GM18508 (cell line): ENCODE measurements at regions not wholly inside any gene's neighbourhood (a gene's known extent, or its start where the extent isn't known, plus 50 kb on each side); places are given as distances from the start of the nearest gene placed in this dataset.

ENCODE experiments used
- ATAC-seq: cut with Tn5 transposase; IDR thresholded peaks from one replicate; pipeline ENCODE4 v1.9.1; 2021; ENCODE audit warnings: moderate number of reproducible peaks; ENCODE audit not compliant: insufficient read depth, unreplicated experiment

DNA sequence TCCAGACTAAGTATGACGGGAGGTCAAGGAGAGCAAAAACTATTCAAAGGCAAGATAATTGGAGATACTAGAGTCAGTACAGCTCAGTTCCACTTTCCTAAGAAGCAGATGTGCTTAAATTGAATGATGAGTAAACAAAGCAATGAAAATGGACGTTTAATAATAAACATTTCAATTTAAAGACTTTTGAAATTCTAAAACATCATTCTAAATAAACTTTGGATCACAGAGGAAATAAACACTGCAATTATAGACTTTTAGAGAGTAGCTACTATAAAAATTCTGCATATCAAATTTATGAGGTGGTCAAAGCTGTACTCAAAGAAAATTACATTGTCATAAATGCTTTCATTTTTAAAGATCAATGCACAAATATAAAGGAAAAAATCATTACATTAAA is 418.3 kb downstream of the GPAM start:
- ATAC-seq: no peak

- no peak for ATAC-seq
These were observed 417.1 kb downstream of the GPAM start for GRCh38 chr10:111766464-111766863.

- no peak for ATAC-seq
These were observed 415.9 kb downstream of the GPAM start for GRCh38 chr10:111767661-111768060.

GRCh38 chr10:111773950-111774349 is 409.6 kb downstream of the GPAM start:
- ATAC-seq: no peak

GRCh38 chr10:111774486-111774885 is 409.1 kb downstream of the GPAM start:
- no peak for ATAC-seq

- no peak for ATAC-seq
These were observed 399.1 kb downstream of the GPAM start for GRCh38 chr10:111784436-111784835.

GRCh38 chr10:111784946-111785465 is 398.6 kb downstream of the GPAM start:
- ATAC-seq: no peak

DNA sequence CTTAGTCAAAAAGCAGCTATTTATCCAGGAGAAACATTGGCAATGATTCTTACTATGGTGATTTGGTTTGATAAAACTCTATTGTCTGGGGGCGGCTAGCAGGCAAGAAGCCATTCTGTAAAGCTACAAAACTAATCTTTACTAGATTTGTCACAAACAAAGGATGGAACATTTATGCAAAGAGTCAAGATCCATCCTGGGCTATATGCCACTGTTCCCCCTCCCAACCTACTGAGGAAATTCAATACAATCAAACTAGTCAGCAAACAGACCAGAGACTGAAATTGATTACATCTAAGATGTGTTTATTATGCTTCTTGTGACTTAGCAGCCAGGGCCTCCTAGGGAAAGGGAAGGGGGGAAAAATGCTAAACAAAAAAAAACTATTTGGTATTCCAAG is 397.6 kb downstream of the GPAM start:
- no peak for ATAC-seq

GRCh38 chr10:111789821-111790220 is 393.7 kb downstream of the GPAM start:
- ATAC-seq: no peak

DNA sequence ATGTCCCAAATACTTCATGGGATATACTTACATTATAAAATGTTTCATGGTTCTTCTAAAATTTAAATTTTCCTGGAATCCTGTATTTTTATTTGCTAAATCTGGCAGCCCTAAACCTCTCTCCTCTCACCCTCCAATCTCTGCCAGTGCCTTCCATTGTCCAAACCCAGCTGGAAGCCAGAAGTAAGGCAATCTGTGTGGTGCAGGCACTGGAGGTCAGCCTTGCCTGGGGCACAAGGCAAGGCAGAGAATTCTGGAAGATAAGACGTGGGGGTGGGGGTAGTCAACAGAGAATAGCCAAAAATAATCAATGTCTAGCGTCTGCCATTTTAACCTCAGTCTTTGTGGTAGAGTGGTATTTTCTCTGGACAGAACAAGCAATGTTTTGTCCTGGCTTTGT is 381.7 kb downstream of the GPAM start:
- no peak for ATAC-seq

DNA sequence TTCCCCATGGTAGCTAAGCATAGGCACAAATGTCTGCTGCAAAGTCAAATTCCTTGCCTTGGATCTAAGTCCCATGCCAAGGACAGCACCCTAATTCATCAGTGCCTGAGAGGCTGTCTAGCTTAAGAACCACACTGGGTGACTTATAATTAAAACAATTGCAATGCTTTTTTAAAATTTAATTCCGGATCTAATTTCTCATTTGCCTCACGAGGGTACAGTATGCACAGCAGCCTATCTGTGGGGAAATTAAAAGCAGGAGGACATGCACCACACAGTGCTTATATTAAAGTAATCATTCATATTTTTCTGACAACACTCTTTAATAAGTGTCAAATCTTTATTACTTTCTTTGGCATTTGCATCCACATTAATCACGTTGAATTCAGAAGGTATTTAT is 378.8 kb downstream of the GPAM start:
- ATAC-seq: no peak

GRCh38 chr10:111811517-111811916 is 372.0 kb downstream of the GPAM start:
- no peak for ATAC-seq

- ATAC-seq: no peak
These were observed 363.1 kb downstream of the GPAM start for GRCh38 chr10:111820471-111820870.

GRCh38 chr10:111821871-111822270 is 361.7 kb downstream of the GPAM start:
- no peak for ATAC-seq

DNA sequence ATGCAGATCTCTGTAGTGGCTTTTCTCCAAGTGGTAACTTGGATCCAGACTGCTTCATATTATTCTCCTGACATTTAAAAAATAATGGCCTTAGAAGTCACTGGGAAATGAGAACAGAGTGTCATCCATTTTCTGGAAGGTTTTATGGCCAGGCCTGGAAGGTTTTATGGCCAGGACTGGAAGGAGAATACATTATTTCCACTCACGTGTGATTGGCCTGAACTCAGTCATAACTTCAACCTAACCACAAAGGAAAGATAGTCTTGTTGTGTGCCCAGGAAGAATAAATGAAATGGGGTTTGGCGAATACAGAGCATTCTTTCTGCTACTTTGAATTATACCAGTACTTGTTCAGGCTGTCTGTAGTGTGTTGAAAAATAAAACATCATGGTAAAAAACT is 360.9 kb downstream of the GPAM start:
- ATAC-seq: no peak

- no peak for ATAC-seq
These were observed 359.4 kb downstream of the GPAM start for GRCh38 chr10:111824128-111824527.

- ATAC-seq: no peak
These were observed 353.2 kb downstream of the GPAM start for GRCh38 chr10:111830359-111830758.

GRCh38 chr10:111831058-111831457 is 352.5 kb downstream of the GPAM start:
- ATAC-seq: no peak

DNA sequence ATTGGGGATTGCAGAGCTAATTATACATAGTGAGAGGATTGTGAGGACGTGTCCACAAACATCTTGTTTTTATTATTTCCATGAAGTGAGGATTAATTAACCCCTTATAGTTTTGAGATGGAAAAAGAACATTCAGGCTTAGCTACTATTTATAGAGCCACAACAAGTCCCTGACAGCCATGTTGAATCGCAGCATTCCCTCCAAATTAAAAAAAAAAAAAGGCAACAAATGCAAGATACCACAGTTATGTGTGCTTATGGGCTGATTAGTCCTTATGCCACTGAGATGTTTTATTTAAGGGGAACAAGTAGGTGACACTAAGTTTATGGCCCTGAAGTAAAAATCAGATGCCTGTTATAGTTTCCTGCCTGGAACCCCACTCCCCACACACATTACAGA is 350.3 kb downstream of the GPAM start:
- no peak for ATAC-seq

- no peak for ATAC-seq
These were observed 348.0 kb downstream of the GPAM start for GRCh38 chr10:111835574-111835973.

DNA sequence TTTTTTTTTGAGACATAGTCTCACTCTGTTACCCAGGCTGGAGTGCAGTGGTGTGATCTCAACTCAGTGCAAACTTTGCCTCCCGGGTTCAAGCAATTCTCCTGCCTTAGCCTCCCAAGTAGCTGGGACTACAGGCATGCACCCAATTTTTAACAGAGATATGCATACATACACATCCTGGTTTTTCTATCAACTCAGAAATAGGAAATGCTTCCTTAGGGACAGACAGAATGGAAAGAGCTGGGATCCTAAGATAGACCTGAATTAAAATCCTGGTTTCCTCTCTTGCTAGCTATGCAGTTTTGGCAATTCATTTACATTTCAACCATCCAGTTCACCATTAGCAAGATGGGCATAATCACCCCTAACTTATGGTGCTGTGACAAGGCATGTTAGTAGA is 347.5 kb downstream of the GPAM start:
- no peak for ATAC-seq

GRCh38 chr10:111836571-111836970 is 347.0 kb downstream of the GPAM start:
- no peak for ATAC-seq

DNA sequence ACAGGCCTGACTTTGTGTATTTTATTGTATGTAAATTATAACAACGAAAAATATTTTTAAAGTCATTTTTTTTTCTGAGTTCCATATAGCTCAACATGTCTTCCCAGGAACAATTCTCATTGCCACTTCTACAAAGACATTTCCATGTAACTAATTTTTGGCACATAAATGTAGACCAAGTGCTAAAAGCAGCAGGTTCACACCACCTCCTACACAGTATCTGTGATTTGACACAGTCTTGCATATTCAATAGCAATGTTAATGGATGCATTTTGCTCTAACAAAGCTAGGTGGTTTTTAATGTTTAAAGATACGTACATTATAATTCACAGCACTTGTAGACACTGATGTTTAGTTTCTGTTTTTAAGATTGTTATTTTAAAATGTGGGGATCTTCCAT is 346.5 kb downstream of the GPAM start:
- no peak for ATAC-seq
